ENCODE measurements at regions not wholly inside any gene's neighbourhood (a gene's known extent, or its start where the extent isn't known, plus 50 kb on each side); places are given as distances from the start of the nearest gene placed in this dataset.

- no peak for TF ChIP-seq CTCF (optimal IDR thresholded peaks at IDR 0.05 in 1 of 3, IDR thresholded peaks at IDR 0.05 in 1 of 3, conservative IDR thresholded peaks at IDR 0.05 in 1 of 3; ENCODE audit: extremely low read depth in 1 of 3, insufficient read depth in 2 of 3, low read length in 3 of 3)
- no peak for TF ChIP-seq EZH2 (IDR thresholded peaks at IDR 0.05; ENCODE audit: low read length)
- dilution Hi-C loops (cut with MboI; ENCODE audit: extremely low pct_ligation_motif_present, low sequenced_read_pairs): no loop called here
- H3K27ac ChIP-seq (ENCODE audit: control insufficient read depth, insufficient read depth, low read length): no peak overlapping the region
- FAIRE-seq (no peak), DNase-seq (ENCODE audit: low read depth, low spot score) (no peak)
- no peaks in the 10 kb centered on the region for H3K9me1 ChIP-seq (ENCODE audit: control insufficient read depth, extremely low read depth, insufficient read depth, low read length)
- no peak overlapping the region for H3K9ac ChIP-seq (ENCODE audit: control insufficient read depth, extremely low read depth, insufficient read depth, low read length)
- no peaks in the 10 kb centered on the region for H3K79me2 ChIP-seq (ENCODE audit: control insufficient read depth, insufficient read depth, low read length)
- H4K20me1 ChIP-seq (ENCODE audit: control insufficient read depth, extremely low read depth, insufficient read depth, low read length): no peaks in the 10 kb centered on the region
- no peak overlapping the region for H2AFZ ChIP-seq (ENCODE audit: control insufficient read depth, low read length)
- no peaks in the 10 kb centered on the region for H3K27me3 ChIP-seq (ENCODE audit: control insufficient read depth, extremely low read depth, insufficient read depth, low read length)
- no peaks in the 10 kb centered on the region for H3K4me1 ChIP-seq (ENCODE audit: control insufficient read depth, extremely low read depth, insufficient read depth, low read length)
- H3K4me2 ChIP-seq (ENCODE audit: control insufficient read depth, extremely low read depth, insufficient read depth, low read depth, low read length): no peak overlapping the region
- H3K9me3 ChIP-seq (ENCODE audit: control insufficient read depth, low read depth, low read length): no peaks in the 10 kb centered on the region
- H3K4me3 ChIP-seq (ENCODE audit: control insufficient read depth in 2 of 3, extremely low read depth in 1 of 3, insufficient read depth in 2 of 3, low read depth in 1 of 3, low read length in 3 of 3): no peak overlapping the region
- H3K36me3 ChIP-seq (ENCODE audit: control insufficient read depth in 2 of 2, extremely low read depth in 1 of 2, insufficient read depth in 2 of 2, low read length in 2 of 2): no peaks in the 10 kb centered on the region
These were observed 176.4 kb upstream of the JADE1 start for GRCh38 chr4:128633067-128633466.

GRCh38 chr4:128630871-128631270, 178.6 kb upstream of the JADE1 start:
- Histone ChIP-seq H3K4me1 (ENCODE audit: control insufficient read depth, extremely low read depth, insufficient read depth, low read length) (no peaks in the 10 kb centered on the region), H3K4me3 (ENCODE audit: control insufficient read depth in 2 of 3, extremely low read depth in 1 of 3, insufficient read depth in 2 of 3, low read depth in 1 of 3, low read length in 3 of 3) (no peak overlapping the region), H3K27ac (ENCODE audit: control insufficient read depth, insufficient read depth, low read length) (no peak overlapping the region), H2AFZ (ENCODE audit: control insufficient read depth, low read length) (peak overlapping the region; percentile 6), H3K9ac (ENCODE audit: control insufficient read depth, extremely low read depth, insufficient read depth, low read length) (no peak overlapping the region), H3K4me2 (ENCODE audit: control insufficient read depth, extremely low read depth, insufficient read depth, low read depth, low read length) (no peak overlapping the region), H3K9me1 (ENCODE audit: control insufficient read depth, extremely low read depth, insufficient read depth, low read length) (no peaks in the 10 kb centered on the region), H3K79me2 (ENCODE audit: control insufficient read depth, insufficient read depth, low read length) (no peaks in the 10 kb centered on the region), H3K9me3 (ENCODE audit: control insufficient read depth, low read depth, low read length) (no peaks in the 10 kb centered on the region), H3K27me3 (ENCODE audit: control insufficient read depth, extremely low read depth, insufficient read depth, low read length) (no peaks in the 10 kb centered on the region), H3K36me3 (ENCODE audit: control insufficient read depth in 2 of 2, extremely low read depth in 1 of 2, insufficient read depth in 2 of 2, low read length in 2 of 2) (no peaks in the 10 kb centered on the region), H4K20me1 (ENCODE audit: control insufficient read depth, extremely low read depth, insufficient read depth, low read length) (no peaks in the 10 kb centered on the region)
- dilution Hi-C loops (cut with MboI; ENCODE audit: extremely low pct_ligation_motif_present, low sequenced_read_pairs): no loop called here
- FAIRE-seq (no peak), DNase-seq (ENCODE audit: low read depth, low spot score) (no peak)
- no peak for TF ChIP-seq EZH2 (IDR thresholded peaks at IDR 0.05; ENCODE audit: low read length)
- TF ChIP-seq CTCF (optimal IDR thresholded peaks at IDR 0.05 in 1 of 3, IDR thresholded peaks at IDR 0.05 in 1 of 3, conservative IDR thresholded peaks at IDR 0.05 in 1 of 3; ENCODE audit: extremely low read depth in 1 of 3, insufficient read depth in 2 of 3, low read length in 3 of 3): no peak

All from keratinocyte (primary cell).